Neuronal stem cell (in vitro differentiated cells): ENCODE measurements at regions not wholly inside any gene's neighbourhood (a gene's known extent, or its start where the extent isn't known, plus 50 kb on each side); places are given as distances from the start of the nearest gene placed in this dataset.
"Not testable (repeated sequence)": the region's sequence is repeated elsewhere in the genome, so short reads cannot be mapped to it uniquely, and the experiment has no call there.

Source experiments
- DNase-seq: peaks from one replicate; pipeline ENCODE4 v3.0.0-alpha.2; 2013; ENCODE audit warnings: low spot score
- H2AFZ ChIP-seq: one replicate; pipeline ENCODE4 v1.6.1; 2013; ENCODE audit warnings: mild to moderate bottlenecking, low read length, inconsistent platforms
- H2AK5ac ChIP-seq: 2 replicates; pipeline ENCODE4 v1.6.1; 2013; ENCODE audit warnings: low read depth, mild to moderate bottlenecking, inconsistent platforms, low read length, moderate library complexity, mixed read lengths
- H2BK120ac ChIP-seq: 2 replicates; pipeline ENCODE4 v1.6.1; 2013; ENCODE audit warnings: low read depth, mild to moderate bottlenecking, inconsistent platforms, low read length, moderate library complexity, mixed read lengths
- H2BK12ac ChIP-seq: one replicate; pipeline ENCODE4 v1.6.1; 2013; ENCODE audit warnings: low read length, inconsistent platforms
- H2BK15ac ChIP-seq: 2 replicates; pipeline ENCODE4 v1.6.1; 2013; ENCODE audit warnings: mild to moderate bottlenecking, low read length, inconsistent platforms, mixed read lengths
- H2BK5ac ChIP-seq: one replicate; pipeline ENCODE4 v1.6.1; 2013; ENCODE audit warnings: inconsistent platforms, mild to moderate bottlenecking, low read length, moderate library complexity
- H3K14ac ChIP-seq: one replicate; pipeline ENCODE4 v1.6.1; 2013; ENCODE audit warnings: low read length, inconsistent platforms
- H3K18ac ChIP-seq: 2 replicates; pipeline ENCODE4 v1.6.1; 2013; ENCODE audit warnings: low read length, inconsistent platforms
- H3K23ac ChIP-seq: 2 replicates; pipeline ENCODE4 v1.6.1; 2013; ENCODE audit warnings: low read depth, mild to moderate bottlenecking, mixed read lengths, low read length, inconsistent platforms; ENCODE audit not compliant: poor library complexity
- H3K27ac ChIP-seq: replicated peaks from 3 replicates; pipeline ENCODE4 v1.5.1; 2013; ENCODE audit warnings: low read length, inconsistent platforms
- H3K27me3 ChIP-seq, 3 experiments: 2 replicates each; pipeline ENCODE4 v1.6.1; 2013; ENCODE audit warnings: low read length in 3 of 3, mild to moderate bottlenecking in 2 of 3, inconsistent platforms in 1 of 3, low read depth in 1 of 3, mixed read lengths in 1 of 3, moderate library complexity in 1 of 3; ENCODE audit not compliant: control insufficient read depth in 3 of 3, insufficient read depth in 3 of 3
- H3K36me3 ChIP-seq, 2 donors: replicated peaks in 1 of 2; 2 replicates each; pipeline ENCODE4 v1.6.1; 2013; ENCODE audit warnings: low read length in 2 of 2; ENCODE audit not compliant: control insufficient read depth in 2 of 2, insufficient read depth in 2 of 2
- H3K4ac ChIP-seq: 2 replicates; pipeline ENCODE4 v1.6.1; 2013; ENCODE audit warnings: inconsistent platforms, mild to moderate bottlenecking, low read length, moderate library complexity
- H3K4me1 ChIP-seq, 2 donors: 1 replicate in 1 of 2; 2 replicates in 1 of 2; pipeline ENCODE4 v1.6.1; 2013; ENCODE audit warnings: low read length in 2 of 2, low read depth in 1 of 2; ENCODE audit not compliant: control insufficient read depth in 2 of 2, insufficient read depth in 1 of 2
- H3K4me2 ChIP-seq: one replicate; pipeline ENCODE4 v1.6.1; 2013; ENCODE audit warnings: mild to moderate bottlenecking, low read length, inconsistent platforms; ENCODE audit not compliant: insufficient read depth, poor library complexity, severe bottlenecking
- H3K4me3 ChIP-seq, 2 donors: 2 replicates each; pipeline ENCODE4 v1.5.1; 2013; ENCODE audit warnings: low read length in 2 of 2, mild to moderate bottlenecking in 2 of 2, inconsistent platforms in 1 of 2, moderate library complexity in 1 of 2
- H3K79me1 ChIP-seq: one replicate; pipeline ENCODE4 v1.6.1; 2013; ENCODE audit warnings: low read depth, mild to moderate bottlenecking, inconsistent platforms, low read length, moderate library complexity
- H3K9ac ChIP-seq: one replicate; pipeline ENCODE4 v1.6.1; 2013; ENCODE audit warnings: mild to moderate bottlenecking, low read depth, low read length, inconsistent platforms; ENCODE audit not compliant: poor library complexity
- H3K9me3 ChIP-seq, 2 donors: replicated peaks in 1 of 2; 2 replicates each; pipeline versions ENCODE3 to v1.6.1; 2013; ENCODE audit warnings: low read length in 2 of 2, mild to moderate bottlenecking in 2 of 2, inconsistent platforms in 1 of 2, low read depth in 1 of 2, mixed read lengths in 1 of 2, moderate library complexity in 1 of 2; ENCODE audit not compliant: control insufficient read depth in 2 of 2, insufficient read depth in 1 of 2
- H4K8ac ChIP-seq: one replicate; pipeline ENCODE4 v1.6.1; 2013; ENCODE audit warnings: low read depth, mild to moderate bottlenecking, inconsistent platforms, low read length, moderate library complexity
- H4K91ac ChIP-seq: one replicate; pipeline ENCODE4 v1.6.1; 2013; ENCODE audit warnings: low read length, low read depth, mild to moderate bottlenecking, inconsistent platforms; ENCODE audit not compliant: poor library complexity
- WGBS, 2 donors: extraction: QIAGEN DNeasy Blood & Tissue Kit; methylation state at CpG; one replicate each; pipeline ENCODE4 v1.1.7; 2013; ENCODE audit warnings: missing lambda C conversion rate in 2 of 2, mixed read lengths in 1 of 2; ENCODE audit not compliant: insufficient read length in 2 of 2, insufficient replicate concordance in 1 of 2; ENCODE audit errors: extremely low coverage in 2 of 2; 5-methylcytosine and 5-hydroxymethylcytosine counted together

- Histone ChIP-seq H3K18ac (no peak overlapping the region), H4K8ac (no peak overlapping the region), H3K4me1 (no peaks in the 10 kb centered on the region), H2AFZ (no peak overlapping the region), H2BK120ac (no peak overlapping the region), H2BK15ac (no peak overlapping the region), H3K4me2 (no peak overlapping the region), H3K79me1 (no peaks in the 10 kb centered on the region), H3K23ac (no peak overlapping the region), H3K4ac (no peak overlapping the region), H2BK5ac (no peak overlapping the region), H3K9ac (no peak overlapping the region), H3K27me3 (no peaks in the 10 kb centered on the region), H3K27ac (no peak overlapping the region), H3K36me3 (no peaks in the 10 kb centered on the region), H3K4me3 (no peak overlapping the region), H3K9me3 (no peaks in the 10 kb centered on the region), H3K14ac (no peak overlapping the region), H4K91ac (no peak overlapping the region), H2BK12ac (no peak overlapping the region), H2AK5ac (no peak overlapping the region)
- DNase-seq: no peak
- WGBS, 2 donors: no CpG with 5 or more reads among the region's 4 CpGs
Observed at GRCh38 chr13:73521985-73522524, 463.2 kb downstream of the KLF5 start.

- no peak overlapping the region for H3K4me3 ChIP-seq
- no peak overlapping the region for H3K23ac ChIP-seq
- no peak overlapping the region for H3K9ac ChIP-seq
- no peaks in the 10 kb centered on the region for H3K79me1 ChIP-seq
- H3K27me3 ChIP-seq: no peaks in the 10 kb centered on the region
- no peak overlapping the region for H3K14ac ChIP-seq
- H2AK5ac ChIP-seq: no peak overlapping the region
- no peaks in the 10 kb centered on the region for H3K36me3 ChIP-seq
- no peak overlapping the region for H2AFZ ChIP-seq
- DNase-seq: no peak
- WGBS, 2 donors: no CpG with 5 or more reads among the region's 2 CpGs
- no peak overlapping the region for H2BK15ac ChIP-seq
- H3K4ac ChIP-seq: no peak overlapping the region
- no peak overlapping the region for H2BK12ac ChIP-seq
- no peaks in the 10 kb centered on the region for H3K9me3 ChIP-seq
- H2BK5ac ChIP-seq: no peak overlapping the region
- no peaks in the 10 kb centered on the region for H3K4me1 ChIP-seq
- no peak overlapping the region for H3K4me2 ChIP-seq
- H3K27ac ChIP-seq: no peak overlapping the region
- H4K91ac ChIP-seq: no peak overlapping the region
- no peak overlapping the region for H2BK120ac ChIP-seq
- H3K18ac ChIP-seq: no peak overlapping the region
- H4K8ac ChIP-seq: no peak overlapping the region
Observed at GRCh38 chr13:73521290-73521624, 462.5 kb downstream of the KLF5 start.

GRCh38 chr13:73520566-73521289 lies 461.9 kb downstream of the KLF5 start:
- no peak overlapping the region for H4K8ac ChIP-seq
- H4K91ac ChIP-seq: no peak overlapping the region
- H3K14ac ChIP-seq: no peak overlapping the region
- H3K4me2 ChIP-seq: no peak overlapping the region
- no peak for DNase-seq
- no peak overlapping the region for H3K23ac ChIP-seq
- H3K4me1 ChIP-seq: no peaks in the 10 kb centered on the region
- no peak overlapping the region for H2BK15ac ChIP-seq
- H2BK12ac ChIP-seq: no peak overlapping the region
- H3K9me3 ChIP-seq: no peaks in the 10 kb centered on the region
- H2BK120ac ChIP-seq: no peak overlapping the region
- no peak overlapping the region for H3K27ac ChIP-seq
- H3K27me3 ChIP-seq: no peaks in the 10 kb centered on the region
- H2AFZ ChIP-seq: no peak overlapping the region
- H3K9ac ChIP-seq: no peak overlapping the region
- H2BK5ac ChIP-seq: no peak overlapping the region
- H2AK5ac ChIP-seq: no peak overlapping the region
- no peak overlapping the region for H3K4me3 ChIP-seq
- 100% methylated on average over 1 of the region's 8 CpGs; no CpG with 5 or more reads in 1 of the 2 donors for WGBS, 2 donors
- H3K79me1 ChIP-seq: no peaks in the 10 kb centered on the region
- H3K4ac ChIP-seq: no peak overlapping the region
- no peak overlapping the region for H3K18ac ChIP-seq
- no peaks in the 10 kb centered on the region for H3K36me3 ChIP-seq

GRCh38 chr13:73520135-73520534 lies 461.3 kb downstream of the KLF5 start:
- H2AK5ac ChIP-seq, H3K9me3 ChIP-seq, H3K23ac ChIP-seq, H2BK12ac ChIP-seq, H4K91ac ChIP-seq, H2AFZ ChIP-seq, H3K4ac ChIP-seq, H3K36me3 ChIP-seq, H4K8ac ChIP-seq, H3K14ac ChIP-seq, H2BK120ac ChIP-seq, H3K4me3 ChIP-seq, H3K4me2 ChIP-seq, H3K9ac ChIP-seq, H2BK15ac ChIP-seq, H3K27me3 ChIP-seq, DNase-seq, H3K4me1 ChIP-seq, H2BK5ac ChIP-seq, H3K27ac ChIP-seq, H3K79me1 ChIP-seq, H3K18ac ChIP-seq: not testable (repeated sequence)
- no CpG with 5 or more reads among the region's 2 CpGs for WGBS, 2 donors
